ENCODE measurements at regions not wholly inside any gene's neighbourhood (a gene's known extent, or its start where the extent isn't known, plus 50 kb on each side); places are given as distances from the start of the nearest gene placed in this dataset.
"Not testable (repeated sequence)": the region's sequence is repeated elsewhere in the genome, so short reads cannot be mapped to it uniquely, and the experiment has no call there.

- DNase-seq = not testable (repeated sequence)
These were observed 75.7 kb downstream of the QDPR start for GRCh38 chr4:17436047-17436749.

GRCh38 chr4:17433827-17434226 lies 78.1 kb downstream of the QDPR start:
- DNase-seq = no peak

- no peak for DNase-seq
These were observed 83.9 kb downstream of the QDPR start for GRCh38 chr4:17427991-17428390.

GRCh38 chr4:17426222-17426621 lies 85.7 kb downstream of the QDPR start:
- DNase-seq = no peak

GRCh38 chr4:17418010-17418409 lies 93.9 kb downstream of the QDPR start:
- DNase-seq = no peak

- no peak for DNase-seq
These were observed 97.5 kb downstream of the QDPR start for GRCh38 chr4:17414392-17414791.

GRCh38 chr4:17400686-17401085 lies 111.2 kb downstream of the QDPR start:
- DNase-seq = no peak

GRCh38 chr4:17398805-17399204 lies 113.1 kb downstream of the QDPR start:
- no peak for DNase-seq

GRCh38 chr4:17398035-17398434 lies 113.9 kb downstream of the QDPR start:
- no peak for DNase-seq

- no peak for DNase-seq
These were observed 114.3 kb downstream of the QDPR start for GRCh38 chr4:17397611-17398010.

GRCh38 chr4:17385403-17385802 lies 126.5 kb downstream of the QDPR start:
- DNase-seq = peak; percentile 9

- DNase-seq = no peak
These were observed 131.5 kb downstream of the QDPR start for GRCh38 chr4:17380347-17380746.

GRCh38 chr4:17376205-17376604 lies 135.7 kb downstream of the QDPR start:
- no peak for DNase-seq

GRCh38 chr4:17373666-17374065 lies 138.2 kb downstream of the QDPR start:
- no peak for DNase-seq

- DNase-seq = no peak
These were observed 141.1 kb downstream of the QDPR start for GRCh38 chr4:17370818-17371217.

GRCh38 chr4:17368408-17368807 lies 143.5 kb downstream of the QDPR start:
- no peak for DNase-seq

- DNase-seq = no peak
These were observed 144.7 kb downstream of the QDPR start for GRCh38 chr4:17367201-17367600.

GRCh38 chr4:17366496-17366895 lies 145.4 kb downstream of the QDPR start:
- no peak for DNase-seq

- DNase-seq = no peak
These were observed 149.5 kb downstream of the QDPR start for GRCh38 chr4:17362430-17362829.

- DNase-seq = no peak
These were observed 153.6 kb downstream of the QDPR start for GRCh38 chr4:17358241-17358640.

- DNase-seq = no peak
These were observed 155.0 kb downstream of the QDPR start for GRCh38 chr4:17356926-17357325.

GRCh38 chr4:17352357-17352756 lies 159.5 kb downstream of the QDPR start:
- DNase-seq = no peak

- DNase-seq = peak; percentile 7
These were observed 164.4 kb downstream of the QDPR start for GRCh38 chr4:17347445-17347844.

GRCh38 chr4:17339376-17339775 lies 172.5 kb downstream of the QDPR start:
- DNase-seq = no peak

GRCh38 chr4:17336986-17337385 lies 174.9 kb downstream of the QDPR start:
- DNase-seq = no peak

Measured in HCEC 1CT (cell line).